Natural killer cell treated with Interleukin-12 subunit alpha and Interleukin-12 subunit beta and Interleukin-15 and Interleukin-18, amount 100 ng/mL, for 72 hours (primary cell): ENCODE measurements at regions not wholly inside any gene's neighbourhood (a gene's known extent, or its start where the extent isn't known, plus 50 kb on each side); places are given as distances from the start of the nearest gene placed in this dataset.
"Not testable (repeated sequence)": the region's sequence is repeated elsewhere in the genome, so short reads cannot be mapped to it uniquely, and the experiment has no call there.

ENCODE experiments used
- ATAC-seq, 2 donors: fragments of 150-1000 bp; cut with Tn5 transposase in 1 of 2; sonication (Bioruptor Pico), chemical (Tn5 transposase) in 1 of 2; 2 replicates each; pipeline ENCODE4 v1.10.0; 2021
- DNase-seq: peaks from one replicate; pipeline ENCODE4 v3.0.0; 2022; ENCODE audit warnings: low spot score
- H3K27ac Mint-ChIP-seq, 2 donors: 1 replicate in 1 of 2; 2 replicates in 1 of 2; pipeline ENCODE4 v1.8.0; 2022; ENCODE audit warnings: mixed read lengths in 2 of 2, mild to moderate bottlenecking in 1 of 2, moderate library complexity in 1 of 2
- H3K27me3 Mint-ChIP-seq, 2 donors: 1 replicate in 1 of 2; 2 replicates in 1 of 2; pipeline ENCODE4 v1.8.0; 2022; ENCODE audit warnings: mixed read lengths in 2 of 2
- H3K36me3 Mint-ChIP-seq: one replicate; pipeline ENCODE4 v1.8.0; 2022; ENCODE audit warnings: mixed read lengths
- H3K4me1 Mint-ChIP-seq, 2 donors: 1 replicate in 1 of 2; 2 replicates in 1 of 2; pipeline ENCODE4 v1.8.0; 2022; ENCODE audit warnings: low read depth in 2 of 2, mixed read lengths in 2 of 2, mild to moderate bottlenecking in 1 of 2
- H3K4me3 Mint-ChIP-seq: one replicate; pipeline ENCODE4 v1.8.0; 2022; ENCODE audit warnings: mixed read lengths
- H3K9me3 Mint-ChIP-seq: 2 replicates; pipeline ENCODE4 v1.8.0; 2022; ENCODE audit warnings: mixed read lengths

DNA sequence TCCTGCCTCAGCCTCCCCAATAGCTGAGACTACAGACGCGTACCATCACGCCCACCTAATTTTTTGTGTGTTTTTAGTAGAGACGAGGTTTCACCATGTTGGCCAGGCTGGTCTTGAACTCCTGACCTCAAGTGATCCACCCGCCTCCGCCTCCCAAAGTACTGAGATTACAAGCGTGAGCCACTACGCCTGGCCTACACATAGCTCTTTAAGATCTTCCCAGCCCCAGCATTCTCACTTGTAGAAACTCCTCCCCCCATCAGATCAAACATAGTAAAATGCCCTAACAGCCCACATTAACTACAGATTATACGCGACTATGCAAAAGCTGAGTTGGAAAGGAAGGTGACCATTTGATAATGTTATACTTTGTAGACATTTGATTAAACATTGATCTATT, 634.8 kb downstream of the MATN1 start:
- Mint-ChIP-seq H3K27ac (no peak overlapping the region), H3K36me3 (peaks cover 20% of the 10 kb centered on the region), H3K27me3 (peaks cover 13 to 28% of the 10 kb centered on the region in 2 donors), H3K4me1 (peaks cover 0 to 2% of the 10 kb centered on the region in 2 donors), H3K4me3 (no peak overlapping the region), H3K9me3 (peaks cover 20% of the 10 kb centered on the region)
- DNase-seq (no peak), ATAC-seq (no peak)

DNA sequence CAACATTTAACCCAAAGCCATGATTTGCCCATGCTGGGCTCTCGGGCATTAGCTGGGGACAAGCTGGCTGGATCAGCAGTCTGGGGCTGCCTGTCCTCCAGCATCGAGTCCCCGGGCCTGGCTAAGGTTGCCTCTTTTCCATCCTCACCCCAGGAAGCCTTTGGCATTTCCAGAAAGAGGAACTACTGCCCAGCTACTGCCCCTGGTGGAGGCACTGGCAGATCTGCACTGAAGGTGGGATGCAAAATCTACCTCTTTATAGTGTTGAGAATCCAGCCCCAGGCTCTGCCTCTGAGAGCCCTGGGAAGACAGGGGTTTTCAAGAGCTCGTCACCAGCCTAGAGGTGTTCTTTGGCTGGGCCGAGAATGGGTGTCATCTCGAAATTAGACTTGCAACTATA, 635.9 kb downstream of the MATN1 start:
- ATAC-seq (no peak), DNase-seq (no peak)
- Mint-ChIP-seq H3K4me1 (peaks cover 0 to 2% of the 10 kb centered on the region in 2 donors), H3K36me3 (peaks cover 12% of the 10 kb centered on the region), H3K27ac (no peak overlapping the region), H3K4me3 (no peak overlapping the region), H3K27me3 (peaks cover 13 to 31% of the 10 kb centered on the region in 2 donors), H3K9me3 (peaks cover 11% of the 10 kb centered on the region)

GRCh38 chr1:30085811-30086770, 637.3 kb downstream of the MATN1 start:
- peaks cover under 1% of the 10 kb centered on the region for H3K9me3 Mint-ChIP-seq
- H3K36me3 Mint-ChIP-seq: no peaks in the 10 kb centered on the region
- no peak overlapping the region for H3K4me3 Mint-ChIP-seq
- DNase-seq: peak; percentile 63
- no peak overlapping the region for H3K27ac Mint-ChIP-seq
- H3K4me1 Mint-ChIP-seq: peaks cover 0 to 2% of the 10 kb centered on the region in 2 donors
- peaks cover 26 to 35% of the 10 kb centered on the region in 2 donors for H3K27me3 Mint-ChIP-seq
- peak in 1 of 2 donors; percentile 40 for ATAC-seq

DNA sequence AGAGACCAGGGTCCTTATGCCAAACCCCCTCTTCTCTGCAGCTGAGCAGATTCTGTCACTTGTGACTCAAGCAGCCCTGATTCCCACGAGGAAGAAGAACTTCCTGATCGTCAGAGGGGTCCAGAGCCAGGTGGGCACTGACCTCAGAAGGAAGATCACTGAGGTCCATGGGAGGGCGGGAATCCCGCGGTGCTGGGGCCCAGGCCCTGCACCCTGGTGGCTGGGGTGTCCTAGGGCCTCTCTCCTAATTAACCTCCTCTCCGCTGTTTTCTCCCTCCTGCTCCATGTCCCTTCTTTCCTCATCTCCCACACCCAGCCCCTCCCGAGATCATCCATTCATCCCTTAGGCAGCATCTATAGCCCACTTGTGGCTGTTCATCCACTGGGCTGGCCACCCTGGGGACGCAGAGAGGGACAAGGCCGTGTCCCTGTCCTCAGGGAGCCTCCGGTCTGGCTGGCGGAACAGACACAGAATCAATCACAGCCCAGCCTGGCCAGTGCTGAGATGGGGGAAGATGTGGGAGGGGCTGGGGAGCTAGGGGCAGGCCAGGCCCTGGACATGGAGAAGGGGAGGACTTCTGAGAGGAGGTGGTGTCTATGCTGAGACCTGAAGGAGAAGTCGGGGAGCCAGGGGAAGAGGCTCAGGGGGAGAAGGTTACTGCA, 638.3 kb downstream of the MATN1 start:
- no peaks in the 10 kb centered on the region for H3K36me3 Mint-ChIP-seq
- H3K27ac Mint-ChIP-seq: no peak overlapping the region
- H3K9me3 Mint-ChIP-seq: no peaks in the 10 kb centered on the region
- H3K4me3 Mint-ChIP-seq: no peak overlapping the region
- ATAC-seq (no peak), DNase-seq (no peak)
- H3K27me3 Mint-ChIP-seq: peaks cover 28 to 37% of the 10 kb centered on the region in 2 donors
- peaks cover 0 to 2% of the 10 kb centered on the region in 2 donors for H3K4me1 Mint-ChIP-seq

GRCh38 chr1:30083800-30084464, 639.5 kb downstream of the MATN1 start:
- Mint-ChIP-seq H3K27me3 (peaks cover 30 to 34% of the 10 kb centered on the region in 2 donors), H3K36me3 (no peaks in the 10 kb centered on the region), H3K9me3 (no peaks in the 10 kb centered on the region), H3K27ac (peak overlapping the region in 1 of 2 donors; percentile 43), H3K4me3 (no peak overlapping the region), H3K4me1 (peaks cover 2 to 3% of the 10 kb centered on the region in 2 donors)
- ATAC-seq: peak in 1 of 2 donors; percentile 15
- no peak for DNase-seq

DNA sequence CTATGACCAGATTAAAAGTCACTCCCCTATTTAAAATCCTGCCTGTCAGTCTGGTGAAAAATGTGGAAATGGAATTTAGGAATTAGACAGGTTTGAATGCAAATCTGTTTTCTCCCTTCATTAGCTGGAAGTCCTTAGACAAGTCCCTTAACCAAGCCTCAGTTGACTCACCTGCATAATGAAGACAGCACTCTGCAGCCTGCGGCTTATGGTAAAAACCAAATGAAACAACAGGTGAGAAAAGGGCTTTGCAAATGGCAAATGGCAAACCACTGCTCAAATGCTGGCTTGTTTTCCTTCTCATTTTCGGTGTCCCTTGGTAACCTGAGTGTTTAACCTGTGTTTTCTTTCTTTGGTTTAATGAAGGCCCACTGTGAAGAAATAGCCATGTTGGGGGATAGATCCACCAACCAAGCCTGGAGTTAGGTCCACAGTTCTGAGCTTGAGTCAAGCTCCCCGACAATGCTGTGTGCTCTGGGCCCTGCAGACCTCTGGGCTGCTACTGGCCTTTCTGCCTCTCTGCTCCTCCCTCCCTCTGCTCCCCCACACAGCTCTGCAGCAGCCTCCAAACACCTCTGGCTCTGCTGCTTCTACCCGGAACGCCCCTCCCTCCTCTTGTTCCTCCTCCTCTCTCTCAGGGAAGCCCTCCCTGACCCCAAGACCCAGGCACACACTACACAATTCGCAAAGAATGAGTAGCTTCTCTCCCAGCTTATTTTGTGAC, 641.8 kb downstream of the MATN1 start:
- Mint-ChIP-seq H3K36me3 (no peaks in the 10 kb centered on the region), H3K27me3 (peaks cover 25 to 28% of the 10 kb centered on the region in 2 donors), H3K4me1 (peaks cover 11 to 12% of the 10 kb centered on the region in 2 donors), H3K9me3 (no peaks in the 10 kb centered on the region), H3K27ac (no peak overlapping the region), H3K4me3 (no peak overlapping the region)
- ATAC-seq (no peak), DNase-seq (no peak)

GRCh38 chr1:30075916-30076315, 647.5 kb downstream of the MATN1 start:
- not testable (repeated sequence) for H3K9me3 Mint-ChIP-seq, H3K27me3 Mint-ChIP-seq, ATAC-seq, H3K36me3 Mint-ChIP-seq, H3K27ac Mint-ChIP-seq, DNase-seq, H3K4me3 Mint-ChIP-seq
- peaks cover 10 to 11% of the 10 kb centered on the region in 2 donors for H3K4me1 Mint-ChIP-seq

- Mint-ChIP-seq H3K4me1 (no peaks in the 10 kb centered on the region), H3K9me3 (no peaks in the 10 kb centered on the region), H3K4me3 (no peak overlapping the region), H3K27me3 (peaks cover 0 to 3% of the 10 kb centered on the region in 2 donors), H3K27ac (no peak overlapping the region), H3K36me3 (no peaks in the 10 kb centered on the region)
- ATAC-seq: no peak
- DNase-seq: peak; percentile 45
Measured at GRCh38 chr1:30068787-30069472, 654.5 kb downstream of the MATN1 start.

DNA sequence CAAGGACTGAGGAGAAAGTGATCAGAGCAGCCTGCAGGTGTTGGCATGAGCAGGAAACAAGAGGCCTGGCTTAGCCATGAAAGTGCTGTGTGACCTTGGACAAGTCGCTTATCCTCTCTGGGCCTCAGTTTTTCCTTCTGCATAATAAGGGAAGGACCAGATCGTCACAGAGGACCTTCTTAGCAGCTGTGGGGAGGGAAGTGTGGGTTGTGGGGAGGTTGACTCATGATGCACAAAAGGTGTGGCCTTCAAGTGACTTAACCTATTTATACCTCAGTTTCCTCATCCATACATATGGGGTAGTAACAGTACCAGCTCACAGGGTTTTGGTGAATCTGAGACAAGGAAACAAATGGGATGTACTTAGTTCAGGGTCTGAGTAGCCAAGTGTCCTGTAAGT, 658.8 kb downstream of the MATN1 start:
- no peaks in the 10 kb centered on the region for H3K36me3 Mint-ChIP-seq
- H3K27ac Mint-ChIP-seq: no peak overlapping the region
- no peak overlapping the region for H3K4me3 Mint-ChIP-seq
- no peak for ATAC-seq
- DNase-seq: peak; percentile 6
- H3K4me1 Mint-ChIP-seq: no peaks in the 10 kb centered on the region
- H3K9me3 Mint-ChIP-seq: no peaks in the 10 kb centered on the region
- peaks cover 0 to 3% of the 10 kb centered on the region in 2 donors for H3K27me3 Mint-ChIP-seq

DNA sequence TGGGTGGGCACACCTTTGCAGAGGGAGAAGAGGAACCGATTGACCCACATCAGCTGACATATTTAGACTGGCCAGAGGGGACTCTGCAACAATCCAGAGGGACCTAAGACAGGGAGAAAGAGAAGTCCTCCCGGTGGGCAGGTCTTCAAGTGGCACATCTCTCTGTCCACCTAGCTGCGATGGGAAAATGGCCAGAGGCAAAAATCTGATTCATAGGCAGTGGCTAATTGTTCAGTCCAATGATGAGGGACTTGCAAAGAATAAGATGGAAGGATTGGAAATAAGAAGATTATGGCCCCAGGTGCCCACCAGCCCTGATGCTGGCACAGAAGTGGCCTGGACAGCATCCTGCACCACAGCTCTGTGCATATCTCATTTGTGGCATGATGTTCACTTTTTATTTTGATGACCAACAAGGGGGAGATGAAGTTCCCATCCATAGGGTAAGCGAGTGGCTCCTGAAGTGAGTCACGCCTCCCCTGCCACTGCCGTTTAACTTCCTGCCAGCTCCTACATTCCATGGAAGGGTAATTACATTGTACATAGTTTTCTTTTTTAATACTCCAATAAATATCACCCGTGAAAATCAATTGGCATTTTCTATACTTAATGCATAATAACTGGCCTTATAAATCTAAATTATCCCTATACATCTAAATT, 659.6 kb downstream of the MATN1 start:
- H3K27me3 Mint-ChIP-seq: peaks cover 0 to 3% of the 10 kb centered on the region in 2 donors
- DNase-seq (peak; percentile 12), ATAC-seq (no peak)
- no peaks in the 10 kb centered on the region for H3K4me1 Mint-ChIP-seq
- no peaks in the 10 kb centered on the region for H3K9me3 Mint-ChIP-seq
- no peaks in the 10 kb centered on the region for H3K36me3 Mint-ChIP-seq
- no peak overlapping the region for H3K4me3 Mint-ChIP-seq
- no peak overlapping the region for H3K27ac Mint-ChIP-seq

DNA sequence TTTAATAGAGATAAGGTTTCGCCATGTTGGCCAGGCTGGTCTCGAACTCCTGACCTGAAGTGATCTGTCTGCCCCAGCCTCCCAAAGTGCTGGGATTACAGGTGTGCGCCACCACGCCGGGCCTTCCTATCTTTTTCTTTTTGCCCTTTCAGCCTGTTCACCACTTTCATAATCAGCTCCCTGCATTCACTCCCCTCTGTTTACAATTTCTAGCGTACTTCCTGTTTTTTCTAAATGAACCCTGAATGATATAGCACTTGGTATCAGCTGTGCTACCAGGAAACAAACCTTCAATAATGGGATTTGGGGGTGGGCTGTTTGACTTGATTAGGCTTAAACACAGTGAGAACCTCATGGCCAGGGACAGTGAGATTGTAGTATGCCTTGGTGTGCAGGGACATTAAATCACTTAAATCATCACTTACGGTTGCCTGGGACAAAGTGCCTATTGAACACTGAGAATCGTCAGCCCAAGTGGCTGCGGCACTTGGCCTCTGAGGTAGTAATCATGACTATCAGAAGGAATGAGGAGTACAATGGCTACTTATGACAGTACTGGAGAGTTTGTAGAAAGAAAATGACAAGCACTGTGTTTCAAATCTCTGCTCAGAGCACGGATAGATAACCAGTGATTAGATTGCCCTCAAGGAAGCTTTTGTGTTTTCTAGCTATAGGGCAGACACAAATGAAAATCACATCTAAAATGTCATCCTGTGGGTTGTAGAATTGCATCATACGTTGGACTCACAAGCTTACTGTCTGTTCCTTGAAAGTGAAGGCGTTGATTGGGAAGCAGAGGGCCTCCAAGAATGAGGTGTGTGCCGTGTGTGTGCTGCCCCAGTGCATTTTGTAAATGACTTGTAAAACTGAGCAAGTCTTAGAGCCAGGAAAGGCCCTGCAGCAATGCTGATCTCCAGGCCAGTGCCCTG, 661.8 kb downstream of the MATN1 start:
- DNase-seq (no peak), ATAC-seq (no peak)
- H3K4me1 Mint-ChIP-seq: no peaks in the 10 kb centered on the region
- no peak overlapping the region for H3K27ac Mint-ChIP-seq
- no peaks in the 10 kb centered on the region for H3K9me3 Mint-ChIP-seq
- no peaks in the 10 kb centered on the region for H3K36me3 Mint-ChIP-seq
- peaks cover 11 to 16% of the 10 kb centered on the region in 2 donors for H3K27me3 Mint-ChIP-seq
- no peak overlapping the region for H3K4me3 Mint-ChIP-seq

GRCh38 chr1:30060738-30061137, 662.6 kb downstream of the MATN1 start:
- DNase-seq (no peak), ATAC-seq (no peak)
- Mint-ChIP-seq H3K27me3 (peaks cover 16 to 19% of the 10 kb centered on the region in 2 donors), H3K36me3 (no peaks in the 10 kb centered on the region), H3K9me3 (no peaks in the 10 kb centered on the region), H3K27ac (no peak overlapping the region), H3K4me3 (no peak overlapping the region), H3K4me1 (no peaks in the 10 kb centered on the region)
